ENCODE measurements at regions not wholly inside any gene's neighbourhood (a gene's known extent, or its start where the extent isn't known, plus 50 kb on each side); places are given as distances from the start of the nearest gene placed in this dataset.
"Not testable (repeated sequence)": the region's sequence is repeated elsewhere in the genome, so short reads cannot be mapped to it uniquely, and the experiment has no call there.

DNA sequence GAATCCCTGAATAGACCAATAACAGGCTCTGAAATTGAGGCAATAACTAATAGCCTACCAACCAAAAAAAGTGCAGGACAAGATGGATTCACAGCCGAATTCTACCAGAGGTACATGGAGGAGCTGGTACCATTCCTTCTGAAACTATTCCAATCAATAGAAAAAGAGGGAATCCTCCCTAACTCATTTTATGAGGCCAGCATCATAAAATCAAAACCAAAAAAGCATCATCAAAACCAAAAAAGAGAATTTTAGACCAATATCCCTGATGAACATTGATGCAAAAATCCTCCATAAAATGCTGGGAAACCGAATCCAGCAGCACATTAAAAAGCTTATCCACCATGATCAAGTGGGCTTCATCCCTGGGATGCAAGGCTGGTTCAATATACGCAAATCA is 246.2 kb upstream of the THUMPD2 start:
- TF ChIP-seq, protein P1, sequence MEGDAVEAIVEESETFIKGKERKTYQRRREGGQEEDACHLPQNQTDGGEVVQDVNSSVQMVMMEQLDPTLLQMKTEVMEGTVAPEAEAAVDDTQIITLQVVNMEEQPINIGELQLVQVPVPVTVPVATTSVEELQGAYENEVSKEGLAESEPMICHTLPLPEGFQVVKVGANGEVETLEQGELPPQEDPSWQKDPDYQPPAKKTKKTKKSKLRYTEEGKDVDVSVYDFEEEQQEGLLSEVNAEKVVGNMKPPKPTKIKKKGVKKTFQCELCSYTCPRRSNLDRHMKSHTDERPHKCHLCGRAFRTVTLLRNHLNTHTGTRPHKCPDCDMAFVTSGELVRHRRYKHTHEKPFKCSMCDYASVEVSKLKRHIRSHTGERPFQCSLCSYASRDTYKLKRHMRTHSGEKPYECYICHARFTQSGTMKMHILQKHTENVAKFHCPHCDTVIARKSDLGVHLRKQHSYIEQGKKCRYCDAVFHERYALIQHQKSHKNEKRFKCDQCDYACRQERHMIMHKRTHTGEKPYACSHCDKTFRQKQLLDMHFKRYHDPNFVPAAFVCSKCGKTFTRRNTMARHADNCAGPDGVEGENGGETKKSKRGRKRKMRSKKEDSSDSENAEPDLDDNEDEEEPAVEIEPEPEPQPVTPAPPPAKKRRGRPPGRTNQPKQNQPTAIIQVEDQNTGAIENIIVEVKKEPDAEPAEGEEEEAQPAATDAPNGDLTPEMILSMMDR (IDR thresholded peaks at IDR 0.05), result not testable (repeated sequence)
- not testable (repeated sequence) for TF ChIP-seq EZH2 (IDR thresholded peaks at IDR 0.05; ENCODE audit: borderline replicate concordance, insufficient read depth, low read depth, low read length, poor library complexity, severe bottlenecking)

Measured in B cell (primary cell).